Esophagus muscularis mucosa (tissue), 4 donors: ENCODE measurements at regions not wholly inside any gene's neighbourhood (a gene's known extent, or its start where the extent isn't known, plus 50 kb on each side); places are given as distances from the start of the nearest gene placed in this dataset.

Experiments
- DNase-seq: peaks from one replicate; pipeline ENCODE4 v3.0.0-alpha.2; 2017; ENCODE audit errors: extremely low spot score
- H3K27ac ChIP-seq, 4 donors: fragments of 200-600 bp; sonication (generic); replicated peaks in 1 of 4; 1 replicate in 3 of 4; 2 replicates in 1 of 4; pipeline ENCODE4 v1.5.1; 2016 to 2019; ENCODE audit warnings: mild to moderate bottlenecking in 1 of 4
- H3K27me3 ChIP-seq, 4 donors: fragments of 200-600 bp; sonication (generic); one replicate each; pipeline versions ENCODE4 v1.5.1 to v1.6.0; 2016 to 2019
- H3K36me3 ChIP-seq, 4 donors: fragments of 200-600 bp; sonication (generic); one replicate each; pipeline ENCODE4 v1.5.1; 2016 to 2019
- H3K4me1 ChIP-seq, 4 donors: fragments of 200-600 bp; sonication (generic); one replicate each; pipeline ENCODE4 v1.5.1; 2016 to 2019
- H3K4me3 ChIP-seq, 4 donors: fragments of 200-600 bp; sonication (generic); 1 replicate in 2 of 4; 2 replicates in 2 of 4; pipeline ENCODE4 v1.5.1; 2016 to 2019; ENCODE audit warnings: mild to moderate bottlenecking in 4 of 4, moderate library complexity in 1 of 4
- H3K9me3 ChIP-seq, 4 donors: fragments of 200-600 bp; sonication (generic); 1 replicate in 3 of 4; 2 replicates in 1 of 4; pipeline ENCODE4 v1.5.1; 2016 to 2019
- CTCF ChIP-seq, 3 experiments: fragments of 200-600 bp in 2 of 3; fragments of 450-650 bp in 1 of 3; sonication (generic) in 2 of 3; IDR thresholded peaks; one replicate each; pipeline ENCODE4 v1.5.1; 2017 to 2019; ENCODE audit warnings: antibody characterized with exemption in 3 of 3, mild to moderate bottlenecking in 2 of 3, moderate library complexity in 1 of 3
- EP300 ChIP-seq: sonication (generic); formaldehyde crosslinking; IDR thresholded peaks from one replicate; pipeline ENCODE4 v1.6.1; 2017; ENCODE audit warnings: antibody characterized with exemption
- POLR2A ChIP-seq: fragments of 450-650 bp; IDR thresholded peaks from one replicate; pipeline ENCODE4 v1.6.1; 2017; ENCODE audit warnings: antibody characterized with exemption, moderate library complexity, mild to moderate bottlenecking, low read depth
- POLR2AphosphoS5 ChIP-seq, 2 donors: sonication (generic); formaldehyde crosslinking; IDR thresholded peaks; one replicate each; pipeline ENCODE4 v1.6.1; 2017; ENCODE audit warnings: antibody characterized with exemption in 2 of 2
- WGBS: methylation state at CpG from one replicate; pipeline ENCODE4 v1.1.5; 2018; 5-methylcytosine and 5-hydroxymethylcytosine counted together
- intact Hi-C: fragments of 100-400 bp; cut with DNase I; formaldehyde crosslinking; loops from one replicate; pipeline ENCODE4 v1.15.1; 2023

GRCh38 chr3:88979760-88980159 is 127.7 kb upstream of the EPHA3 start:
- TF ChIP-seq EP300 (no peak), CTCF (IDR thresholded peaks at IDR 0.05) (no peak), POLR2AphosphoS5 (IDR thresholded peaks at IDR 0.05) (no peak), POLR2A (no peak)
- intact Hi-C loops, result no loop called here
- Histone ChIP-seq H3K4me3 (no peak overlapping the region), H3K27ac (no peak overlapping the region), H3K9me3 (peaks cover 0 to 4% (median 0%) of the 10 kb centered on the region in 4 donors), H3K4me1 (peaks cover 0 to 2% (median 0%) of the 10 kb centered on the region in 4 donors), H3K36me3 (no peaks in the 10 kb centered on the region), H3K27me3 (no peaks in the 10 kb centered on the region)
- DNase-seq, result no peak
- 83% methylated on average over 3 of the region's 3 CpGs for WGBS

GRCh38 chr3:88983458-88983857 is 124.0 kb upstream of the EPHA3 start:
- no peak for TF ChIP-seq EP300
- peaks cover 0 to 2% (median 0%) of the 10 kb centered on the region in 4 donors for H3K4me1 ChIP-seq
- 92% methylated on average over 1 of the region's 1 CpG for WGBS
- intact Hi-C loops, result no loop called here
- H3K4me3 ChIP-seq, result no peak overlapping the region
- no peaks in the 10 kb centered on the region for H3K27me3 ChIP-seq
- no peak for DNase-seq
- H3K9me3 ChIP-seq, result no peaks in the 10 kb centered on the region
- H3K36me3 ChIP-seq, result no peaks in the 10 kb centered on the region
- no peak overlapping the region for H3K27ac ChIP-seq

- DNase-seq, result no peak
- 65% methylated on average over 2 of the region's 2 CpGs for WGBS
- Histone ChIP-seq H3K27ac (no peak overlapping the region), H3K4me3 (no peak overlapping the region), H3K27me3 (no peaks in the 10 kb centered on the region), H3K9me3 (no peaks in the 10 kb centered on the region), H3K36me3 (no peaks in the 10 kb centered on the region), H3K4me1 (peaks cover 0 to 2% (median 0%) of the 10 kb centered on the region in 4 donors)
- TF ChIP-seq EP300, result no peak
- no peak for TF ChIP-seq POLR2A
- no peak for TF ChIP-seq CTCF (IDR thresholded peaks at IDR 0.05)
- no peak for TF ChIP-seq POLR2AphosphoS5 (IDR thresholded peaks at IDR 0.05)
- intact Hi-C loops, result no loop called here
Measured at GRCh38 chr3:88984256-88984655, 123.2 kb upstream of the EPHA3 start.

GRCh38 chr3:88984832-88985231 is 122.6 kb upstream of the EPHA3 start:
- H3K4me1 ChIP-seq, result peaks cover 0 to 2% (median 0%) of the 10 kb centered on the region in 4 donors
- 82% methylated on average over 2 of the region's 2 CpGs for WGBS
- H3K36me3 ChIP-seq, result no peaks in the 10 kb centered on the region
- no peak overlapping the region for H3K27ac ChIP-seq
- TF ChIP-seq POLR2AphosphoS5 (IDR thresholded peaks at IDR 0.05) (no peak), EP300 (no peak), CTCF (IDR thresholded peaks at IDR 0.05) (no peak), POLR2A (no peak)
- H3K4me3 ChIP-seq, result no peak overlapping the region
- no peaks in the 10 kb centered on the region for H3K9me3 ChIP-seq
- no peak for DNase-seq
- intact Hi-C loops, result no loop called here
- H3K27me3 ChIP-seq, result no peaks in the 10 kb centered on the region

GRCh38 chr3:88985491-88985890 is 121.9 kb upstream of the EPHA3 start:
- no peaks in the 10 kb centered on the region for H3K36me3 ChIP-seq
- no peak for DNase-seq
- WGBS, result 78% methylated on average over 1 of the region's 1 CpG
- peaks cover 0 to 2% (median 0%) of the 10 kb centered on the region in 4 donors for H3K4me1 ChIP-seq
- H3K27ac ChIP-seq, result no peak overlapping the region
- H3K27me3 ChIP-seq, result no peaks in the 10 kb centered on the region
- TF ChIP-seq EP300 (no peak), CTCF (IDR thresholded peaks at IDR 0.05) (no peak), POLR2AphosphoS5 (IDR thresholded peaks at IDR 0.05) (no peak), POLR2A (no peak)
- intact Hi-C loops, result no loop called here
- H3K4me3 ChIP-seq, result no peak overlapping the region
- H3K9me3 ChIP-seq, result no peaks in the 10 kb centered on the region
